Upper lobe of left lung (tissue), 4 donors: ENCODE measurements at regions not wholly inside any gene's neighbourhood (a gene's known extent, or its start where the extent isn't known, plus 50 kb on each side); places are given as distances from the start of the nearest gene placed in this dataset.

Source experiments
- EP300 ChIP-seq, 4 donors: sonication (generic); formaldehyde crosslinking; IDR thresholded peaks; one replicate each; pipeline ENCODE4 v1.5.1; 2017; ENCODE audit warnings: antibody characterized with exemption in 4 of 4, control low read depth in 2 of 4
- POLR2A ChIP-seq, 4 donors: fragments of 450-650 bp; IDR thresholded peaks; one replicate each; pipeline ENCODE4 v1.5.1; 2016 to 2017; ENCODE audit warnings: antibody characterized with exemption in 4 of 4, mild to moderate bottlenecking in 2 of 4
- TF ChIP-seq, protein P1 (sequence below), 6 experiments: fragments of 450-650 bp in 4 of 6; fragments of 200-600 bp in 2 of 6; sonication (generic) in 2 of 6; IDR thresholded peaks; one replicate each; pipeline ENCODE4 v1.5.1; 2016 to 2019; ENCODE audit warnings: antibody characterized with exemption in 6 of 6

DNA sequence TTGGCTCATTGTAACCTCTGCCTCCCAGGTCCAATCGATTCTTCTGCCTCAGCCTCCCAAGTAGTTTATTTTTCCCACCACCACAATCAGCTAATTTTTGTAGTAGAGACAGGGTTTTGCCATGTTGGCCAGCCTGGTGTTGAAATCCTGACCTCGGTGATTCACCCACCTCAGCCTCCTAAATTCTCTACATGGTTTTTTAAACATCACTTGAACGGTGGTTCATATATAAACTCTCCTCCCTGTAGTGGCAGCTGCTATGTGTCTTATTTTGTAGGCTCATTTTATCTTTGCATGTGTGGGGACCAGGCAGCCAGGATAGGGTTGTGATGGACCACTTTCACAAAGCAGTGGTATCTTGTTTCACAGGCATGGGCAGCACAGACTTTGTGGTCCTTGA, 175.8 kb upstream of the USP9Y start:
- TF ChIP-seq, protein P1, sequence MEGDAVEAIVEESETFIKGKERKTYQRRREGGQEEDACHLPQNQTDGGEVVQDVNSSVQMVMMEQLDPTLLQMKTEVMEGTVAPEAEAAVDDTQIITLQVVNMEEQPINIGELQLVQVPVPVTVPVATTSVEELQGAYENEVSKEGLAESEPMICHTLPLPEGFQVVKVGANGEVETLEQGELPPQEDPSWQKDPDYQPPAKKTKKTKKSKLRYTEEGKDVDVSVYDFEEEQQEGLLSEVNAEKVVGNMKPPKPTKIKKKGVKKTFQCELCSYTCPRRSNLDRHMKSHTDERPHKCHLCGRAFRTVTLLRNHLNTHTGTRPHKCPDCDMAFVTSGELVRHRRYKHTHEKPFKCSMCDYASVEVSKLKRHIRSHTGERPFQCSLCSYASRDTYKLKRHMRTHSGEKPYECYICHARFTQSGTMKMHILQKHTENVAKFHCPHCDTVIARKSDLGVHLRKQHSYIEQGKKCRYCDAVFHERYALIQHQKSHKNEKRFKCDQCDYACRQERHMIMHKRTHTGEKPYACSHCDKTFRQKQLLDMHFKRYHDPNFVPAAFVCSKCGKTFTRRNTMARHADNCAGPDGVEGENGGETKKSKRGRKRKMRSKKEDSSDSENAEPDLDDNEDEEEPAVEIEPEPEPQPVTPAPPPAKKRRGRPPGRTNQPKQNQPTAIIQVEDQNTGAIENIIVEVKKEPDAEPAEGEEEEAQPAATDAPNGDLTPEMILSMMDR (IDR thresholded peaks at IDR 0.05): no peak
- TF ChIP-seq EP300 (IDR thresholded peaks at IDR 0.05): no peak
- TF ChIP-seq POLR2A (IDR thresholded peaks at IDR 0.05): no peak
